NCI-H1930 (cell line): ENCODE measurements at regions not wholly inside any gene's neighbourhood (a gene's known extent, or its start where the extent isn't known, plus 50 kb on each side); places are given as distances from the start of the nearest gene placed in this dataset.

Source experiments
- DNase-seq, 2 experiments: peaks; one replicate each; lab custom pipeline; 2025; lab: John Stamatoyannopoulos, UW

DNA sequence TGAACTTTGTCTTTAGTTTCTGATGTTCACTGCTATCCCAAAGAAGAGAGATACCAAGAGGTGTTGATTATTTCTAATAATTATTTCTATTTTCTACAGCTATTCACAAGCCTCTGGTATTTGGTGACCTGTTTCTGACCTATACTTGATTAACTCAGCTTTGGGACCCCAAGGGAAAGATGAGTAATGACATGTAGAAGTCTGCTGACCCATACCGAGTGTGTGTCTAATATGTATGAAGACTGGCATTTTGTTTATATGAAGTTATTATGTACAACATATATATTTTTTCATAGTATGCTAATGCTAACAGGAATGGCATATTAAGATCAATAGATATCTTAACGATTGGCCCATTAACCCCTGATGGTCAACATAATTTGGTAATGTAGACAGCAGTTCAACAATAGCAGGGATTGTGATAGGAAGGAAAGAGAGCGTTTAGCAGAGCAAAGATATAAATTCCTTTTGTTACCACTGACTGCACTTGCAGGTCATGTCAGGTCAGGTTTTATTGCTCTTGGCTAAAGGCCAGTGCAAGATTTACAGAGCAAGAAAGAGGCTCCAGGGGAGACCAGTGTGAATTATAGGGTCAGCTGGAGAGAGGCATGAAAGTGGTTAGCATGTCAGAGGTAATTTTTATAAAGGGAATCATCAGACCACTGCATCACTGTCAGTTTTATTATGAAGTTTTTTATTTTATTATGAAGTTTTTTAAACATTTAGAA, 94.7 kb upstream of the DIPK2B start:
- DNase-seq = no peak

DNA sequence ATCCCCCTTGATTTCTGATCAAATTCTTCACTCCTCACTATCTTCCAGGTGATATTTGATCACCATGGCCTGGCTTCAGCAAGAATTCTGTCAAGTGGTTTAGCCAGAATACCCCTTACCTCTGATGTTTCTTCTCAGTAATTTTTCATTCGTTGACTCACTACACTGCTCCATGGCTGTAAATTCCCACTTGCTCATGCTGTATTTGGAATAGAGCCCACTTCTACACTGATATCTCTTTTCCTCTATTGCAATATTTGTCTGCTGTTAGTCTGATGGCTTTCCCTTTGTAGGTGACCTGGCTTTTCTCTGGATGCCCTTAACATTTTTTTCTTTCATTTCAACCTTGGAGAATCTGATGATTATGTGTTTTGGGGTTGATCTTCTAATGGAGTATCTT, 73.9 kb upstream of the DIPK2B start:
- no peak for DNase-seq

DNA sequence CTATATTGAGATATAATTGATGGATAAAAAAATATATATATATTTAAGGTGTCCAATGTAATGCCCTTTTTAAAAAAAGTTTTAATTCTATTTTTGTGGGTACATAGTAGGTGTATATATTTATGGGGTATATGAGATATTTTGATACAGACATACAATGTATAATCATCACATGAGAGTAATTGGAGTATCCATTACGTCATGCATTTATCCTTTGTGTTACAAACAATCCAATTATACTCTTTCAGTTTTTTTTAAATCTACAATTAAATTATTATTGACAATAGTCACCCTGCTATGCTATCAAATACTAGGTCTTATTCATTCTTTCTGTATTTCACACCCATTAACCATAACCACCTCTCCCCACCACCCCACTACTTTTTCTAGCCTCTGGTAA, 66.3 kb upstream of the DIPK2B start:
- no peak for DNase-seq

DNA sequence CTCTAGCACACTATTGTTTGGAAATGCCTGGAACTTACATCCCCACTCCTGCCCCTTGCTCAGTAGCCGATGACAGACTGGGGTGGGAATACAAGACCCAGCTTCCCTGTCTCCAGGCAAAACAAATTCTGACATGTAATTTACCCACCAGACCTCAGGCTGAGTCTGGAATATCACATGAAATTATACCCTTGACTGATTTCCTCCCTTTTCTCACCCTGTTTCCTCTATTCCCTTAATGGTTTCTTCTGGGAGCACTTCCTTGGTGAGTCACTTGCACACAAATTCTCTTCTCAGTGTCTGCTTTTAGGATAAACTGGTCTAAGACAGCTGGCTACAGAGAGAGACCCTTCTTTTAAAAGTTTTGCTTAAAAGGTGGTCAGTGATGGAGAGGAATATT, 65.8 kb upstream of the DIPK2B start:
- DNase-seq = no peak

GRCh38 chrX:45264865-45265264, 64.2 kb upstream of the DIPK2B start:
- no peak for DNase-seq

GRCh38 chrX:45261471-45261870, 60.8 kb upstream of the DIPK2B start:
- no peak for DNase-seq

GRCh38 chrX:45261005-45261404, 60.3 kb upstream of the DIPK2B start:
- no peak for DNase-seq

DNA sequence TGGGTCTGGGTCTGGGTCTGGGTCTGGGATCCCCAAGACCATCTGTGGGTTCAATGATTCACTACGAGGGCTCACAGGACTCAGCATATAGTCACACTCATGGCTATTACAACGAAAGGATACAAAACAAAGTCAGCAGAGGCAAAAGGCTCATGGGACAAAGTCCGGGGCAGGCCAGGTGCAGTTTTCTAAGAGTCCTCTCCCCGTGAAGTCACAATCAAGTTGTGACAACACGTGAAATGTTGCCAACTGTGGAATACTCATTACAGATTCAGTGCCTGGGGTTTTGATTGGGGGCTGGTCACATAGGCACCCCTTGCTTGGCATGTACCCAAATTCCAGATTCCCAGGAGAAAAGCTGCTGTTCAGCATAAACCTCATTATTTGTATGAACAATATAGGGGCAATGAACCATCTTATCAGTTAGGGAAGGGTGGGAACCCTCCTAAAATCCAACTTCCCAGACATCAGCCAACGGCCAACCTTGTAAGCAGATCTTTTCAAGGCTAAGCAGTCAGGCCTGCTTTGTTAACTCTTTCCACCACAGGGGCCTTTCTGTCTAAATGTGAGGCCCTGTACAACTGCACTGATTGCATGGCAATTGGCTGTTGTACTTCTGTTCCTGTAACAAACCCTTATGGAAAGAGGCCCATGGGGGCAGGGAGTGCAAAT, 58.2 kb upstream of the DIPK2B start:
- no peak for DNase-seq
